ENCODE measurements at regions not wholly inside any gene's neighbourhood (a gene's known extent, or its start where the extent isn't known, plus 50 kb on each side); places are given as distances from the start of the nearest gene placed in this dataset.
"Not testable (repeated sequence)": the region's sequence is repeated elsewhere in the genome, so short reads cannot be mapped to it uniquely, and the experiment has no call there.

- H2BK120ac ChIP-seq (ENCODE audit: low read depth, low read length); H3K14ac ChIP-seq (replicated peaks; ENCODE audit: low read depth, low read length); H3K18ac ChIP-seq (ENCODE audit: low read depth, low read length); ATAC-seq (ENCODE audit: low read depth); DNase-seq; H3K4ac ChIP-seq (ENCODE audit: low read depth, low read length); H2AFZ ChIP-seq (replicated peaks; ENCODE audit: low read length, poor library complexity); H4K5ac ChIP-seq (ENCODE audit: low read depth, low read length); H2AK9ac ChIP-seq (replicated peaks; ENCODE audit: low read depth, low read length, poor library complexity); H3K4me2 ChIP-seq (ENCODE audit: low read depth, low read length); H2AK5ac ChIP-seq (ENCODE audit: low read depth, low read length); H2BK15ac ChIP-seq (ENCODE audit: low read depth, low read length); dilution Hi-C loops (cut with HindIII; ENCODE audit: low sequenced_read_pairs, unreplicated experiment); H3K4me1 ChIP-seq (ENCODE audit: control insufficient read depth, insufficient read depth, low read length); H3K9me1 ChIP-seq (ENCODE audit: insufficient read depth, low read length); H3K79me1 ChIP-seq (ENCODE audit: low read depth in 1 of 2, low read length in 2 of 2); H3K36me3 ChIP-seq (ENCODE audit: control insufficient read depth, insufficient read depth, low read length); H4K20me1 ChIP-seq (ENCODE audit: insufficient read depth, low read length); H4K91ac ChIP-seq (ENCODE audit: insufficient read depth, low read depth, low read length); H4K8ac ChIP-seq (ENCODE audit: low read depth in 2 of 2, low read length in 2 of 2); H2BK5ac ChIP-seq (ENCODE audit: low read depth, low read length, poor library complexity, severe bottlenecking); H3K56ac ChIP-seq (ENCODE audit: extremely low read depth, insufficient read depth, low read length); H2BK20ac ChIP-seq (ENCODE audit: low read depth, low read length); POLR2A ChIA-PET (ENCODE audit: unreplicated experiment); H3K9me3 ChIP-seq (ENCODE audit: control insufficient read depth, insufficient read depth, low read length); H3K4me3 ChIP-seq (ENCODE audit: insufficient read depth, low read depth, low read length); BruUV-seq (replicated peaks); CTCF ChIA-PET; intact Hi-C loops (cut with micrococcal nuclease); H3K9ac ChIP-seq (ENCODE audit: low read depth, low read length); H3K23ac ChIP-seq (ENCODE audit: low read depth, low read length); H3K27me3 ChIP-seq (ENCODE audit: control insufficient read depth, insufficient read depth, low read length); in situ Hi-C loops (cut with MboI; ENCODE audit: low sequenced_read_pairs); H3K27ac ChIP-seq (ENCODE audit: insufficient read depth, low read length): not testable (repeated sequence)
- WGBS, 2 experiments (ENCODE audit: extremely low coverage in 2 of 2, insufficient read length in 1 of 2): no CpG with 5 or more reads among the region's 1 CpG
Observed at GRCh38 chr2:90266888-90267287, 1575.4 kb downstream of the RPIA start.

GRCh38 chr2:90287751-90288150 lies 1596.3 kb downstream of the RPIA start:
- H2AK5ac ChIP-seq (ENCODE audit: low read depth, low read length); H3K27me3 ChIP-seq (ENCODE audit: control insufficient read depth, insufficient read depth, low read length); H3K9ac ChIP-seq (ENCODE audit: low read depth, low read length); H3K27ac ChIP-seq (ENCODE audit: insufficient read depth, low read length); H2BK15ac ChIP-seq (ENCODE audit: low read depth, low read length); H3K56ac ChIP-seq (ENCODE audit: extremely low read depth, insufficient read depth, low read length); H3K4ac ChIP-seq (ENCODE audit: low read depth, low read length); H2AFZ ChIP-seq (replicated peaks; ENCODE audit: low read length, poor library complexity); CTCF ChIA-PET; H3K79me1 ChIP-seq (ENCODE audit: low read depth in 1 of 2, low read length in 2 of 2); H3K4me3 ChIP-seq (ENCODE audit: insufficient read depth, low read depth, low read length); BruUV-seq (replicated peaks); H3K18ac ChIP-seq (ENCODE audit: low read depth, low read length); intact Hi-C loops (cut with micrococcal nuclease); H3K14ac ChIP-seq (replicated peaks; ENCODE audit: low read depth, low read length); H4K8ac ChIP-seq (ENCODE audit: low read depth in 2 of 2, low read length in 2 of 2); H4K20me1 ChIP-seq (ENCODE audit: insufficient read depth, low read length); H2AK9ac ChIP-seq (replicated peaks; ENCODE audit: low read depth, low read length, poor library complexity); H3K9me3 ChIP-seq (ENCODE audit: control insufficient read depth, insufficient read depth, low read length); ATAC-seq (ENCODE audit: low read depth); H2BK5ac ChIP-seq (ENCODE audit: low read depth, low read length, poor library complexity, severe bottlenecking); H3K4me2 ChIP-seq (ENCODE audit: low read depth, low read length); POLR2A ChIA-PET (ENCODE audit: unreplicated experiment); H3K4me1 ChIP-seq (ENCODE audit: control insufficient read depth, insufficient read depth, low read length); in situ Hi-C loops (cut with MboI; ENCODE audit: low sequenced_read_pairs); H3K36me3 ChIP-seq (ENCODE audit: control insufficient read depth, insufficient read depth, low read length); H4K5ac ChIP-seq (ENCODE audit: low read depth, low read length); H4K91ac ChIP-seq (ENCODE audit: insufficient read depth, low read depth, low read length); H3K23ac ChIP-seq (ENCODE audit: low read depth, low read length); H2BK20ac ChIP-seq (ENCODE audit: low read depth, low read length); H2BK120ac ChIP-seq (ENCODE audit: low read depth, low read length); dilution Hi-C loops (cut with HindIII; ENCODE audit: low sequenced_read_pairs, unreplicated experiment); DNase-seq; H3K9me1 ChIP-seq (ENCODE audit: insufficient read depth, low read length): not testable (repeated sequence)
